K562 (cell line): ENCODE measurements at regions not wholly inside any gene's neighbourhood (a gene's known extent, or its start where the extent isn't known, plus 50 kb on each side); places are given as distances from the start of the nearest gene placed in this dataset.

Source experiments
- ATAC-seq: fragments of 200-7000 bp; cut with Tn5 transposase; 3 replicates; pipeline ENCODE4 v1.9.1; 2020; ENCODE audit warnings: moderate library complexity
- BruUV-seq: library from RNA; stranded (reverse); fragments of 400-500 nt; replicated peaks from 2 replicates; lab custom pipeline; 2021; lab: Mats Ljungman, UMichigan
- CTCF ChIA-PET: fragments of 300-600 bp; formaldehyde crosslinking; extraction: SDS; loops from one replicate; lab custom pipeline; 2021; ENCODE audit warnings: low intra/inter-chr PET ratio; lab: Yijun Ruan, JAX
- POLR2A ChIA-PET: fragments of 300-600, 350-650 bp; sonication (Branson Sonifier 250); formaldehyde crosslinking; extraction: SDS; loops from one replicate; lab custom pipeline; 2021; ENCODE audit warnings: antibody characterized with exemption, inconsistent platforms; lab: Yijun Ruan, JAX
- DNase-seq, 4 experiments: peaks; one replicate each; pipeline versions ENCODE4 v3.0.0 to v3.0.0-alpha.2; 2011 to 2018; ENCODE audit warnings: low spot score in 3 of 4, mixed read lengths in 3 of 4; ENCODE audit errors: extremely low read depth in 1 of 4
- FAIRE-seq: peaks from 2 replicates; lab custom pipeline; 2011; peaks lifted over from hg19 to GRCh38; lab: Jason Lieb, UNC
- H2AFZ ChIP-seq: 2 replicates; pipeline ENCODE4 v1.6.0; 2011; ENCODE audit warnings: low read depth, low read length, control low read depth, inconsistent platforms
- H3K27ac ChIP-seq: fragments of 200-600 bp; 3 replicates; pipeline ENCODE4 v1.8.0; 2011; ENCODE audit warnings: low read depth, mild to moderate bottlenecking, control low read depth, inconsistent platforms, low read length, moderate library complexity, mixed read lengths; ENCODE audit errors: extremely low read depth
- H3K27me3 ChIP-seq, 2 experiments: fragments of 300-600 bp in 1 of 2; 2 replicates in 1 of 2; 3 replicates in 1 of 2; pipeline versions ENCODE4 v1.6.0 to v1.8.0; 2011; ENCODE audit warnings: inconsistent platforms in 2 of 2, low read length in 2 of 2, mild to moderate bottlenecking in 1 of 2, mixed read lengths in 1 of 2, moderate library complexity in 1 of 2; ENCODE audit not compliant: control insufficient read depth in 2 of 2, insufficient read depth in 2 of 2
- H3K36me3 ChIP-seq: fragments of 300-600 bp; 3 replicates; pipeline ENCODE4 v1.8.0; 2011; ENCODE audit warnings: mild to moderate bottlenecking, low read length, inconsistent platforms; ENCODE audit not compliant: control insufficient read depth, insufficient read depth
- H3K4me1 ChIP-seq, 2 experiments: fragments of 200-600 bp in 1 of 2; replicated peaks in 1 of 2; 2 replicates in 1 of 2; 3 replicates in 1 of 2; pipeline versions ENCODE4 v1.5.1 to v1.8.0; 2011; ENCODE audit warnings: inconsistent platforms in 2 of 2, low read length in 2 of 2, mild to moderate bottlenecking in 1 of 2, mixed read lengths in 1 of 2, moderate library complexity in 1 of 2; ENCODE audit not compliant: control insufficient read depth in 2 of 2, insufficient read depth in 2 of 2
- H3K4me2 ChIP-seq: 2 replicates; pipeline ENCODE4 v1.6.1; 2011; ENCODE audit warnings: low read length, control low read depth, inconsistent platforms, mixed read lengths; ENCODE audit not compliant: insufficient read depth
- H3K4me3 ChIP-seq: fragments of 200-600 bp; sonication (generic), shearing (Covaris generic); 2 replicates; pipeline ENCODE4 v1.5.1; 2016; ENCODE audit warnings: control low read depth, inconsistent platforms
- H3K79me2 ChIP-seq: fragments of 200-600 bp; 3 replicates; pipeline ENCODE4 v1.8.0; 2011; ENCODE audit warnings: low read length, inconsistent platforms; ENCODE audit not compliant: control insufficient read depth, insufficient read depth
- H3K9ac ChIP-seq, 2 experiments: 2 replicates each; pipeline versions ENCODE4 v1.6.0 to v1.6.1; 2011; ENCODE audit warnings: low read depth in 2 of 2, low read length in 2 of 2, control low read depth in 1 of 2, inconsistent platforms in 1 of 2, mild to moderate bottlenecking in 1 of 2, mixed read lengths in 1 of 2; ENCODE audit not compliant: insufficient read depth in 1 of 2
- H3K9me1 ChIP-seq: one replicate; pipeline ENCODE4 v1.6.0; 2011; ENCODE audit warnings: inconsistent platforms, mild to moderate bottlenecking, low read length, moderate library complexity; ENCODE audit not compliant: control insufficient read depth, insufficient read depth
- H3K9me3 ChIP-seq: replicated peaks from 2 replicates; pipeline ENCODE4 v1.5.1; 2011; ENCODE audit warnings: low read depth, low read length, inconsistent platforms; ENCODE audit not compliant: control insufficient read depth, insufficient read depth
- H4K20me1 ChIP-seq: replicated peaks from 2 replicates; pipeline ENCODE4 v1.6.1; 2011; ENCODE audit warnings: low read length, inconsistent platforms, mixed read lengths; ENCODE audit not compliant: control insufficient read depth, insufficient read depth
- ATF7 ChIP-seq: fragments of 450-650 bp; IDR thresholded peaks from 2 replicates; pipeline ENCODE4 v1.7.1; 2014; ENCODE audit warnings: mild to moderate bottlenecking, moderate library complexity
- CEBPB ChIP-seq: fragments of 450-650 bp; IDR thresholded peaks from 2 replicates; pipeline ENCODE4 v1.6.1; 2016; ENCODE audit warnings: missing genetic modification characterization, missing compliant biosample characterization
- MAFG ChIP-seq: fragments of 450-650 bp; conservative IDR thresholded peaks from 2 replicates; pipeline ENCODE4 v1.6.1; 2016; ENCODE audit warnings: missing genetic modification characterization, missing compliant biosample characterization
- PHTF2 ChIP-seq: fragments of 250-450 bp; sonication (Bioruptor Pico); IDR thresholded peaks from 2 replicates; pipeline ENCODE4 v1.5.0; 2021; ENCODE audit warnings: mild to moderate bottlenecking
- XRCC5 ChIP-seq: fragments of 200-400 bp; formaldehyde crosslinking; IDR thresholded peaks from 2 replicates; pipeline ENCODE4 v1.6.1; 2017; ENCODE audit warnings: low read depth, mild to moderate bottlenecking, low read length
- ZBTB7A ChIP-seq: IDR thresholded peaks from 2 replicates; pipeline ENCODE4 v1.6.1; 2011; ENCODE audit warnings: low read depth, mild to moderate bottlenecking, low read length, moderate library complexity, borderline replicate concordance; ENCODE audit not compliant: control insufficient read depth
- ZNF354B ChIP-seq: fragments of 250-450 bp; sonication (Bioruptor Pico); IDR thresholded peaks from 2 replicates; pipeline ENCODE4 v1.4.0; 2020
- WGBS: fragments of 100-300 bp; shearing (Covaris generic); methylation state at CpG from one replicate; pipeline ENCODE4 v1.1.6; 2016; ENCODE audit warnings: low coverage, mixed read lengths; ENCODE audit not compliant: insufficient coverage; ENCODE audit errors: missing lambda C conversion rate; 5-methylcytosine and 5-hydroxymethylcytosine counted together
- in situ Hi-C: fragments of 300-500 bp; cut with MboI; formaldehyde crosslinking; loops from 4 replicates; pipeline ENCODE4 v1.15.0; 2018; ENCODE audit warnings: inconsistent platforms, mixed read lengths
- intact Hi-C: fragments of 100-400 bp; cut with micrococcal nuclease; formaldehyde crosslinking; loops from 2 replicates; pipeline ENCODE4 v1.14.2; 2022
- TF ChIP-seq, protein P1 (sequence below): fragments of 450-650 bp; IDR thresholded peaks from one replicate; pipeline ENCODE4 v1.6.1; 2018; ENCODE audit warnings: mild to moderate bottlenecking, moderate library complexity; ENCODE audit not compliant: partially characterized antibody

DNA sequence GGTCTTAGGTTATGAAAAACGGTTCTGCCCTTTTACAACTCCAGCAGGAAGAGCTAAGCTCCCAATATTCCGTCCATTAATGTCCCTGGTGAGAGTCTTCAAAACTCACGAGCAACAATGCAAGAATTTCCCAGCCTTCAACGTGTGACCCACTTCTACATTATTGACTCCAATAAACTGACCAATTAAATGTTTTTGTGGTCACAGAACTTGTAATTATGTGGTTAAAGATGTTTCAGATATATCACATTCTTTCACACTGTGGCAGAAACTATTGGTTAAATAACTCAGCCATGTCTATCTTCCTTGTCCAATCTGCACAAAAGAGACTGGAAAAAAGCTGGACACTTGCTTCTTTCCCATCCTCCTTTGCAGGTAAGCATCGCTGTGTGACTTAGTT lies 286.6 kb upstream of the ADAMTS9 start:
- H3K4me2 ChIP-seq: no peak overlapping the region
- no peaks in the 10 kb centered on the region for H3K9me1 ChIP-seq
- H3K27ac ChIP-seq: no peak overlapping the region
- BruUV-seq: no TSS peak
- POLR2A ChIA-PET: no interaction called here
- no peak for TF ChIP-seq ZBTB7A
- TF ChIP-seq MAFG (tag): no peak
- TF ChIP-seq ZNF354B (CRISPR knock-in tag): no peak
- TF ChIP-seq, protein P1, sequence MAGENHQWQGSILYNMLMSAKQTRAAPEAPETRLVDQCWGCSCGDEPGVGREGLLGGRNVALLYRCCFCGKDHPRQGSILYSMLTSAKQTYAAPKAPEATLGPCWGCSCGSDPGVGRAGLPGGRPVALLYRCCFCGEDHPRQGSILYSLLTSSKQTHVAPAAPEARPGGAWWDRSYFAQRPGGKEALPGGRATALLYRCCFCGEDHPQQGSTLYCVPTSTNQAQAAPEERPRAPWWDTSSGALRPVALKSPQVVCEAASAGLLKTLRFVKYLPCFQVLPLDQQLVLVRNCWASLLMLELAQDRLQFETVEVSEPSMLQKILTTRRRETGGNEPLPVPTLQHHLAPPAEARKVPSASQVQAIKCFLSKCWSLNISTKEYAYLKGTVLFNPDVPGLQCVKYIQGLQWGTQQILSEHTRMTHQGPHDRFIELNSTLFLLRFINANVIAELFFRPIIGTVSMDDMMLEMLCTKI: no peak
- TF ChIP-seq PHTF2 (CRISPR knock-in tag): no peak
- TF ChIP-seq CEBPB (tag): no peak
- TF ChIP-seq XRCC5: no peak
- TF ChIP-seq ATF7: no peak
- TF ChIP-seq, all 486 proteins: peak for 0
- Histone ChIP-seq H3K27me3 (no peaks in the 10 kb centered on the region; a peak in 1 of 5 replicates), H3K79me2 (no peaks in the 10 kb centered on the region), H3K9me3 (no peaks in the 10 kb centered on the region), H3K4me3 (no peak overlapping the region), H2AFZ (no peak overlapping the region), H3K36me3 (no peaks in the 10 kb centered on the region), H3K4me1 (no peaks in the 10 kb centered on the region), H4K20me1 (no peaks in the 10 kb centered on the region), H3K9ac (no peak overlapping the region)
- in situ Hi-C loops: no loop called here
- intact Hi-C loops: no loop called here
- FAIRE-seq: no peak
- CTCF ChIA-PET: no interaction called here
- DNase-seq: no peak
- 8% methylated on average over 5 of the region's 5 CpGs for WGBS
- no peak for ATAC-seq
